ENCODE measurements at regions not wholly inside any gene's neighbourhood (a gene's known extent, or its start where the extent isn't known, plus 50 kb on each side); places are given as distances from the start of the nearest gene placed in this dataset.

DNA sequence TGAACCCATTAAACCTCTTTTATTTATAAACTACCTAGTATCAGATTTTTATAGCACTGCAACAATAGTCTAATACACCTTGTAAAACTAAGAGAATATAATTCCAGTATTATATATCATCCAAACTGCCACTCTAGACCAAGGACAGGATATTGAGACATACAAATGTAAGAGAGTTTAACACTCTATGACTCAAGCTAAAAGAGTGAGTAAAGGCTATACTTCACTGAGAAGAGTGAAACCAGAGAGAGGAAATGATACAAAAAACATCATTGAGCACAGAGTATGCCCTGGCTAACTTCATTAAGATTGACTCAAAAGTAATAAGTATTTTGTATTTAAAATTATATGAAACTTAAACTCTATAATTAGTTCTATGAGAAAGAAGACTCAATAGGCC lies 1951.9 kb upstream of the SEL1L start:
- TF ChIP-seq, protein P1, sequence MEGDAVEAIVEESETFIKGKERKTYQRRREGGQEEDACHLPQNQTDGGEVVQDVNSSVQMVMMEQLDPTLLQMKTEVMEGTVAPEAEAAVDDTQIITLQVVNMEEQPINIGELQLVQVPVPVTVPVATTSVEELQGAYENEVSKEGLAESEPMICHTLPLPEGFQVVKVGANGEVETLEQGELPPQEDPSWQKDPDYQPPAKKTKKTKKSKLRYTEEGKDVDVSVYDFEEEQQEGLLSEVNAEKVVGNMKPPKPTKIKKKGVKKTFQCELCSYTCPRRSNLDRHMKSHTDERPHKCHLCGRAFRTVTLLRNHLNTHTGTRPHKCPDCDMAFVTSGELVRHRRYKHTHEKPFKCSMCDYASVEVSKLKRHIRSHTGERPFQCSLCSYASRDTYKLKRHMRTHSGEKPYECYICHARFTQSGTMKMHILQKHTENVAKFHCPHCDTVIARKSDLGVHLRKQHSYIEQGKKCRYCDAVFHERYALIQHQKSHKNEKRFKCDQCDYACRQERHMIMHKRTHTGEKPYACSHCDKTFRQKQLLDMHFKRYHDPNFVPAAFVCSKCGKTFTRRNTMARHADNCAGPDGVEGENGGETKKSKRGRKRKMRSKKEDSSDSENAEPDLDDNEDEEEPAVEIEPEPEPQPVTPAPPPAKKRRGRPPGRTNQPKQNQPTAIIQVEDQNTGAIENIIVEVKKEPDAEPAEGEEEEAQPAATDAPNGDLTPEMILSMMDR (IDR thresholded peaks at IDR 0.05; ENCODE audit: low read depth, low read length): no peak
- TF ChIP-seq POLR2A (IDR thresholded peaks at IDR 0.05; ENCODE audit: extremely low read depth, insufficient read length): no peak
- TF ChIP-seq, protein P2, sequence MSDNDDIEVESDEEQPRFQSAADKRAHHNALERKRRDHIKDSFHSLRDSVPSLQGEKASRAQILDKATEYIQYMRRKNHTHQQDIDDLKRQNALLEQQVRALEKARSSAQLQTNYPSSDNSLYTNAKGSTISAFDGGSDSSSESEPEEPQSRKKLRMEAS (IDR thresholded peaks at IDR 0.05; ENCODE audit: low read depth, low read length): no peak

Data from NB4 (cell line).